GM18517 (cell line): ENCODE measurements at regions not wholly inside any gene's neighbourhood (a gene's known extent, or its start where the extent isn't known, plus 50 kb on each side); places are given as distances from the start of the nearest gene placed in this dataset.

Source experiments
- ATAC-seq: cut with Tn5 transposase; IDR thresholded peaks from one replicate; pipeline ENCODE4 v1.9.1; 2021; ENCODE audit warnings: mild to moderate bottlenecking, moderate library complexity; ENCODE audit not compliant: unreplicated experiment

DNA sequence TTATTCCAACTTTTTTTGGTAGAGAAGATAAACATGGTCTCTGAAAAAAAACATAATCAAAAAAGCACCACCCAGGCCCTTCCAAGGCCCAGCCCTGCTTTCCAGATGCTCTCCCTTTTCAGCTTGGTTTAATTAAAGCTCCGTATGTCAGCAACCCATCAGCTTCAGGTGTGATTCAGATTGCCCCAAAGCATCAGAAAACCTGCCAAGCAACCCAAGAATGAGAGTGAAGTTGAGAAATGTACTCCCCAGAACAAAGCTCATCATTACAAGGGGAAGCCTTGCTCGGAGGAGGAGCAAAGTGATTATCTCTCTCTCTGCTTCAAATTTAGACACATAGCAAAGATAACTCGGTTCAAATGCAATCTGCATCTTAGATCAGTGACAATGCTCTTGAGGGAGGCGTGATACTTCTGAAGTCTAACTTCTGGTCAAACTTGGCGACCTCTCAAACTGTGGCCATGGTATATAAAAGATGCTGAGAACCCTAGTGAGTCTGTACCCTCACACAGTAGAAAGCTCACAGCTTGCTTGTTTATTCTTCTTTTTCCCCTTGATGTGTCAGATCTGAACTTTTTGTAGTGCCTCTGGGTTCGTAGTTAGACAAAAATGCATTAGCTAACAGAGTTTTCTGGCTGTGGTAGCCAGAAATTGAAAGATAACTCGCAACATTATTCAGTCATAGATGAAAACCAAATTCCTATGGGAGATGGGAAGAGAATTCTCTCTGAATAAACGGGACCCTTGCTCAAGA is 63.3 kb upstream of the ZC3H11B start:
- ATAC-seq, result no peak

DNA sequence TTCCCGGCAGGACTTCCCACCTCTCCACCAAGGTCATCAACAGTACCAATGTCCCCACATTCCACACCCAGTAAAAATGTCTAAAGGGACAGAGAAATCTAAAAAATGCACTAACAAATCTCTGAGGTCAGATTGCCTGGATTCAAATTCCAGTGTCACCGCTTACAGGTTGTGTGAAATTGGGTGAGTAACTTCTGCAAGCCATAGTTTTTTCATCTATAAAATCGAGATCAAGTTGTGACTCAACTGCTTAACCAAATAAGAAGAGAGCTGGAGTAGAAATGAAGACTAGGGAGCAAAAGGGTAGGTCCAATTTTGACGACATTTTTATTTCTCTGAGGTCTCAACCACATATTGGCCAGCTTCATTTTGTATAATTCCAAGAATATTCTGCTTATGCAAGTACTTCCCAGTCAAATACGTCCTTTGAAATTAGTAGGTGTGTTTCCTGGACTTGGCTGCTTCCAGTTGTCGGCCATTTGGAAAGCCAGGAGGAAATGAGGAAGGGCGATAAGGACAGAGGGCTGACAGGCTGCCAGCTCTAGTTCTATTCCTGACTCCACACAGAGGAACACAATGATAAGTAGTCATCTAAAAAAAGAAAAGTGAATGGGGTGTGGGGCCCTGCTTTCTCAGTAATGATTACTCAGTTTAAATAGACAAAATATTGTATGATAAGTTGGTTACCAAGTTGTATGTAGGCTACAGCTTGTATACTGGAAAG is 57.7 kb upstream of the ZC3H11B start:
- no peak for ATAC-seq

DNA sequence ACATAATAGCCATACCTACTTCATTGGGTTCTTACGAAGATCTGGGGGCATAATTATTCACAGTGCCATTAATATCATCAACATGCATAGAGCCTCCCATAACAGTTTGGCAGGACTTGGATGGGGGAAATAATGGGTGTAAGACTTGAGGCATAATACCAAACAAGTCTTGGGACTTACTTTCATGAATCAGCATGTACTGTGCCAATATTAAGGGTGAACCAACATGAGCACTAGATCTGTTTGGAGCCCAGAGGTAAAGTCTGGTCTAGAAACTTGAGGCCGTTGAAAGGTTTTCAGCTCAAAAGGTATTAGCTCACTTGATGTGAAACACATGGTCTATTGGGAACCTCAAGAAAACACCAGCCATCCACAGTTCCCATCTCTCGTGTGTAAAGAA is 56.7 kb upstream of the ZC3H11B start:
- no peak for ATAC-seq

- no peak for ATAC-seq
These were observed 56.1 kb upstream of the ZC3H11B start for GRCh38 chr1:219669042-219669441.

DNA sequence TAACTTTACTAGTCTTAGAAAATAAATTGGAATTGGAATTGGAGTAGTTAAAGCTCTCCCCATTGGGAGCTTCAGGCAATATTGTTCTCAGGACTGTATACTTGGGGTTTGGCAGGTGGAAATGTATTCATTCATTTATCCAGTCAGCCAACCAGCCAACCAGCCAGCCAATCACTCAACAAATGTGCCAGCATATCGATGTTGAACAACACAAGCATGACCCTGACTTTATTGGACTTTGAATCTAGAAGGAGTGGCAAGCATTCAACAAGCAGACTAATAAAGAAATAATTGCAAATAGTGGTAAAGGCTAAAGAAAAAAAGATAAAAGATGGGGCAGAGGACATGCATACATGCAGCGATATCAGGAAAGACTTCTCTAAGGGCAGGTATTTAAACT is 55.5 kb upstream of the ZC3H11B start:
- no peak for ATAC-seq

DNA sequence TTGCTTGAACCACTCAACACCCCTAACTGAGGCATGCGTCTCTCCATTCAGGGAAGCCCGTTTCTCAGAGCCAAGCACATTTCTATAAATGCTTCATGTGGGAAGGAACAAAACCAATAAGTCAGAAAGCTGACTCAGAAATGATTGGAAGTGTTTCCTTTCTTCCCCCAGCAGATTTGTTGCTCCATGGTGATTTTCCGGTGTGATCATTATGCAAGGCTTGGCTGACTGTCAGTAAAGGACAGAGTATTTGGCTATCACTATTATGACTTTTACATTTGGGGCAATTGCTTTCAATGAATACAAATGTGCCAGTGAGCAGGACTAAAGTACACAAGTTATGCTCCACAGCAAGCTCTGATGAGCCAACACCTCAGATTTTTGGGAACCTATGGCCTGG is 53.3 kb upstream of the ZC3H11B start:
- ATAC-seq, result no peak

DNA sequence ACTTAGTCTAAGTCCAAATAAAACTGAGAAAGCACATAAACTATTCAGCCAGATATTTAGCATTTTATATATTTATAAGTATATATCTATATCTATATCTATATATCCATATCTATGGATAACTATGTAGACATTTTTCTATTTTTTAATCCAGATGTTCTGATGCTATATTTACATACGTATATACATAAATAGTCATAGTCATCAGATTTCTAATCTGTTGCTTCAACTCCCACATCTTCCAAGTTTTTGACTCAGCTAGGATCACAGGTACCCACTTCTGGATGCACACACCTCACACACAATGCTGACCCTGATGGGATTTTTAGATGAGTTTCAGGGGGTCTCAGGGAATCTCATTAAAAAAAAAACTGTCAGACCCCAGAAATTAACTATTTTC is 52.2 kb upstream of the ZC3H11B start:
- no peak for ATAC-seq

GRCh38 chr1:219664310-219665029 is 51.6 kb upstream of the ZC3H11B start:
- no peak for ATAC-seq
